WTC11 (cell line): ENCODE measurements at regions not wholly inside any gene's neighbourhood (a gene's known extent, or its start where the extent isn't known, plus 50 kb on each side); places are given as distances from the start of the nearest gene placed in this dataset.

Source experiments
- ATAC-seq: fragments of 200-7000 bp; cut with Tn5 transposase; 2 replicates; pipeline ENCODE4 v1.10.0; 2021; ENCODE audit warnings: mild to moderate bottlenecking, moderate library complexity
- CTCF ChIA-PET: fragments of 300-600 bp; sonication (Branson Sonifier 250); formaldehyde crosslinking; loops from one replicate; lab custom pipeline; 2021; ENCODE audit warnings: antibody characterized with exemption; lab: Charles Lee
- POLR2A ChIA-PET: fragments of 350-600 bp; sonication (Branson Sonifier 250); formaldehyde crosslinking; loops from one replicate; lab custom pipeline; 2021; ENCODE audit warnings: antibody characterized with exemption; lab: Charles Lee
- DNase-seq: peaks from one replicate; pipeline ENCODE4 v3.0.0; 2021; ENCODE audit warnings: low spot score
- H3K27ac Mint-ChIP-seq: 2 replicates; pipeline ENCODE4 v1.8.0; 2021; ENCODE audit warnings: mixed read lengths
- H3K27me3 Mint-ChIP-seq: 2 replicates; pipeline ENCODE4 v1.8.0; 2021; ENCODE audit warnings: low read depth, mild to moderate bottlenecking, moderate library complexity, mixed read lengths
- H3K36me3 Mint-ChIP-seq: 2 replicates; pipeline ENCODE4 v1.8.0; 2021; ENCODE audit warnings: mixed read lengths
- H3K4me1 Mint-ChIP-seq: 2 replicates; pipeline ENCODE4 v1.8.0; 2022; ENCODE audit warnings: mixed read lengths
- H3K4me3 Mint-ChIP-seq: 2 replicates; pipeline ENCODE4 v1.8.0; 2021; ENCODE audit warnings: mild to moderate bottlenecking, moderate library complexity, mixed read lengths
- H3K9me3 Mint-ChIP-seq: 2 replicates; pipeline ENCODE4 v1.8.0; 2021; ENCODE audit warnings: mixed read lengths
- ATF2 ChIP-seq: sonication (generic); formaldehyde crosslinking; IDR thresholded peaks from 2 replicates; pipeline ENCODE4 v1.8.1; 2022; ENCODE audit warnings: low read depth, missing genetic modification reagents, borderline replicate concordance
- CREB1 ChIP-seq: sonication (generic); formaldehyde crosslinking; IDR thresholded peaks from 2 replicates; pipeline ENCODE4 v1.8.0; 2023; ENCODE audit warnings: mild to moderate bottlenecking, missing genetic modification reagents
- CTCF ChIP-seq: fragments of 200-600 bp; IDR thresholded peaks from 2 replicates; pipeline ENCODE4 v1.8.0; 2022; ENCODE audit warnings: antibody characterized with exemption
- FOXK1 ChIP-seq: sonication (generic); formaldehyde crosslinking; IDR thresholded peaks from 2 replicates; pipeline ENCODE4 v1.8.0; 2022; ENCODE audit warnings: mild to moderate bottlenecking, moderate library complexity, missing genetic modification reagents
- JAZF1 ChIP-seq: fragments of 250-450 bp; sonication (Bioruptor Pico); IDR thresholded peaks from 2 replicates; pipeline ENCODE4 v1.9.0; 2021; ENCODE audit warnings: moderate library complexity, mild to moderate bottlenecking, inconsistent platforms
- MAX ChIP-seq: sonication (generic); formaldehyde crosslinking; IDR thresholded peaks from 2 replicates; pipeline ENCODE4 v1.8.0; 2022; ENCODE audit warnings: mild to moderate bottlenecking, missing genetic modification reagents
- MLX ChIP-seq: sonication (generic); formaldehyde crosslinking; IDR thresholded peaks from 2 replicates; pipeline ENCODE4 v1.8.1; 2023; ENCODE audit warnings: mild to moderate bottlenecking, missing genetic modification reagents, moderate library complexity
- MYBL2 ChIP-seq: sonication (generic); formaldehyde crosslinking; IDR thresholded peaks from 2 replicates; pipeline ENCODE4 v1.8.1; 2023; ENCODE audit warnings: mild to moderate bottlenecking, moderate library complexity, missing genetic modification reagents
- NFATC4 ChIP-seq: fragments of 250-450 bp; sonication (Bioruptor Pico); IDR thresholded peaks from 2 replicates; pipeline ENCODE4 v1.9.0; 2021; ENCODE audit warnings: mild to moderate bottlenecking
- NFE2L1 ChIP-seq: sonication (generic); formaldehyde crosslinking; IDR thresholded peaks from 2 replicates; pipeline ENCODE4 v1.8.1; 2023; ENCODE audit warnings: missing genetic modification reagents
- NR1H2 ChIP-seq: sonication (generic); formaldehyde crosslinking; IDR thresholded peaks from 2 replicates; pipeline ENCODE4 v1.9.0; 2021; ENCODE audit warnings: mild to moderate bottlenecking, moderate library complexity, missing genetic modification reagents
- OVOL2 ChIP-seq: fragments of 250-450 bp; sonication (Bioruptor Pico); IDR thresholded peaks from 2 replicates; pipeline ENCODE4 v1.9.0; 2021; ENCODE audit warnings: mild to moderate bottlenecking, borderline replicate concordance
- TCF7 ChIP-seq: sonication (generic); formaldehyde crosslinking; IDR thresholded peaks from 2 replicates; pipeline ENCODE4 v1.8.0; 2022; ENCODE audit warnings: mild to moderate bottlenecking, low read depth, missing genetic modification reagents, moderate library complexity
- TEAD4 ChIP-seq: sonication (generic); formaldehyde crosslinking; IDR thresholded peaks from 2 replicates; pipeline ENCODE4 v1.8.0; 2022; ENCODE audit warnings: mild to moderate bottlenecking, missing genetic modification reagents
- USF1 ChIP-seq: sonication (generic); formaldehyde crosslinking; IDR thresholded peaks from 2 replicates; pipeline ENCODE4 v1.8.0; 2022; ENCODE audit warnings: mild to moderate bottlenecking, missing genetic modification reagents
- ZNF138 ChIP-seq: sonication (generic); formaldehyde crosslinking; conservative IDR thresholded peaks from 2 replicates; pipeline ENCODE4 v1.8.1; 2022; ENCODE audit warnings: mild to moderate bottlenecking, moderate library complexity, missing genetic modification reagents
- ZSCAN18 ChIP-seq: fragments of 250-450 bp; sonication (Bioruptor Pico); IDR thresholded peaks from 2 replicates; pipeline ENCODE4 v2.1.2; 2022; ENCODE audit warnings: mild to moderate bottlenecking, moderate library complexity

GRCh38 chr12:89882792-89883191 lies 174.2 kb upstream of the ATP2B1 start:
- CTCF ChIA-PET: no interaction called here

GRCh38 chr12:89882050-89882449 lies 173.4 kb upstream of the ATP2B1 start:
- DNase-seq: no peak
- TF ChIP-seq CTCF (no peak), USF1 (CRISPR knock-in tag) (no peak), ZSCAN18 (CRISPR knock-in tag) (no peak), FOXK1 (CRISPR knock-in tag) (no peak), OVOL2 (no peak), ATF2 (CRISPR knock-in tag) (no peak), MYBL2 (CRISPR knock-in tag) (no peak), JAZF1 (CRISPR knock-in tag) (no peak), NFATC4 (CRISPR knock-in tag) (no peak), MAX (no peak), NFE2L1 (CRISPR knock-in tag) (no peak)
- TF ChIP-seq, all 79 proteins: peak for 0
- no peak overlapping the region for H3K4me3 Mint-ChIP-seq
- peaks cover 40% of the 10 kb centered on the region for H3K4me1 Mint-ChIP-seq
- peaks cover 12% of the 10 kb centered on the region for H3K27me3 Mint-ChIP-seq
- ChIA-PET CTCF (no interaction called here), POLR2A (no interaction called here)
- H3K9me3 Mint-ChIP-seq: no peaks in the 10 kb centered on the region
- no peaks in the 10 kb centered on the region for H3K36me3 Mint-ChIP-seq
- H3K27ac Mint-ChIP-seq: no peak overlapping the region
- ATAC-seq: no peak

More at GRCh38 chr12:89882792-89883191, 174.2 kb upstream of the ATP2B1 start:
- TF ChIP-seq TEAD4 (CRISPR knock-in tag): no peak
- TF ChIP-seq ZSCAN18 (CRISPR knock-in tag): no peak
- no peak for TF ChIP-seq JAZF1 (CRISPR knock-in tag)
- TF ChIP-seq NR1H2 (CRISPR knock-in tag): no peak
- no peak for TF ChIP-seq MLX (CRISPR knock-in tag)
- TF ChIP-seq ZNF138 (CRISPR knock-in tag): no peak
- TF ChIP-seq CREB1 (CRISPR knock-in tag): no peak
- no peak for TF ChIP-seq TCF7 (CRISPR knock-in tag)
- Mint-ChIP-seq H3K27ac (no peak overlapping the region), H3K4me1 (peaks cover 40% of the 10 kb centered on the region), H3K9me3 (no peaks in the 10 kb centered on the region), H3K36me3 (no peaks in the 10 kb centered on the region), H3K27me3 (peaks cover 12% of the 10 kb centered on the region), H3K4me3 (no peak overlapping the region)
- POLR2A ChIA-PET: no interaction called here
- ATAC-seq (no peak), DNase-seq (no peak)
